ENCODE measurements at regions not wholly inside any gene's neighbourhood (a gene's known extent, or its start where the extent isn't known, plus 50 kb on each side); places are given as distances from the start of the nearest gene placed in this dataset.

- Mint-ChIP-seq H3K27me3 (ENCODE audit: low read depth, poor library complexity) (no peaks in the 10 kb centered on the region), H3K27ac (no peak overlapping the region), H3K36me3 (ENCODE audit: low read depth) (peaks cover 6% of the 10 kb centered on the region), H3K9me3 (peaks cover 29% of the 10 kb centered on the region), H3K4me1 (no peaks in the 10 kb centered on the region), H3K4me3 (no peak overlapping the region)
- no peak for DNase-seq
- no peak for TF ChIP-seq CTCF (IDR thresholded peaks at IDR 0.05)
Observed at GRCh38 chr5:103721183-103721582, 158.6 kb upstream of the NUDT12 start.

GRCh38 chr5:103718108-103718507 lies 155.5 kb upstream of the NUDT12 start:
- no peak for TF ChIP-seq CTCF (IDR thresholded peaks at IDR 0.05)
- no peaks in the 10 kb centered on the region for H3K4me1 Mint-ChIP-seq
- H3K36me3 Mint-ChIP-seq (ENCODE audit: low read depth): peaks cover 6% of the 10 kb centered on the region
- no peaks in the 10 kb centered on the region for H3K27me3 Mint-ChIP-seq (ENCODE audit: low read depth, poor library complexity)
- no peak for DNase-seq
- peaks cover 29% of the 10 kb centered on the region for H3K9me3 Mint-ChIP-seq
- no peak overlapping the region for H3K4me3 Mint-ChIP-seq
- no peak overlapping the region for H3K27ac Mint-ChIP-seq

- H3K4me1 Mint-ChIP-seq: peaks cover 6% of the 10 kb centered on the region
Observed at GRCh38 chr5:103708601-103709000, 146.0 kb upstream of the NUDT12 start.

GRCh38 chr5:103706939-103707682 lies 144.5 kb upstream of the NUDT12 start:
- no peak for DNase-seq
- Mint-ChIP-seq H3K4me3 (no peak overlapping the region), H3K36me3 (ENCODE audit: low read depth) (no peaks in the 10 kb centered on the region), H3K9me3 (no peaks in the 10 kb centered on the region), H3K4me1 (peaks cover 10% of the 10 kb centered on the region), H3K27ac (no peak overlapping the region), H3K27me3 (ENCODE audit: low read depth, poor library complexity) (no peaks in the 10 kb centered on the region)
- no peak for TF ChIP-seq CTCF (IDR thresholded peaks at IDR 0.05)

More at GRCh38 chr5:103708601-103709000, 146.0 kb upstream of the NUDT12 start:
- DNase-seq: no peak
- Mint-ChIP-seq H3K4me3 (no peak overlapping the region), H3K9me3 (no peaks in the 10 kb centered on the region), H3K27me3 (ENCODE audit: low read depth, poor library complexity) (no peaks in the 10 kb centered on the region), H3K27ac (no peak overlapping the region), H3K36me3 (ENCODE audit: low read depth) (no peaks in the 10 kb centered on the region)
- no peak for TF ChIP-seq CTCF (IDR thresholded peaks at IDR 0.05)

GRCh38 chr5:103703617-103704016 lies 141.0 kb upstream of the NUDT12 start:
- Mint-ChIP-seq H3K27ac (no peak overlapping the region), H3K36me3 (ENCODE audit: low read depth) (no peaks in the 10 kb centered on the region)

More at GRCh38 chr5:103703617-103704016, 141.0 kb upstream of the NUDT12 start:
- Mint-ChIP-seq H3K4me3 (no peak overlapping the region), H3K4me1 (peaks cover 4% of the 10 kb centered on the region), H3K27me3 (ENCODE audit: low read depth, poor library complexity) (peaks cover 5% of the 10 kb centered on the region), H3K9me3 (no peaks in the 10 kb centered on the region)
- DNase-seq: no peak
- no peak for TF ChIP-seq CTCF (IDR thresholded peaks at IDR 0.05)

All from nephron progenitor cell (in vitro differentiated cells).